ENCODE measurements at regions not wholly inside any gene's neighbourhood (a gene's known extent, or its start where the extent isn't known, plus 50 kb on each side); places are given as distances from the start of the nearest gene placed in this dataset.
"Not testable (repeated sequence)": the region's sequence is repeated elsewhere in the genome, so short reads cannot be mapped to it uniquely, and the experiment has no call there.

DNA sequence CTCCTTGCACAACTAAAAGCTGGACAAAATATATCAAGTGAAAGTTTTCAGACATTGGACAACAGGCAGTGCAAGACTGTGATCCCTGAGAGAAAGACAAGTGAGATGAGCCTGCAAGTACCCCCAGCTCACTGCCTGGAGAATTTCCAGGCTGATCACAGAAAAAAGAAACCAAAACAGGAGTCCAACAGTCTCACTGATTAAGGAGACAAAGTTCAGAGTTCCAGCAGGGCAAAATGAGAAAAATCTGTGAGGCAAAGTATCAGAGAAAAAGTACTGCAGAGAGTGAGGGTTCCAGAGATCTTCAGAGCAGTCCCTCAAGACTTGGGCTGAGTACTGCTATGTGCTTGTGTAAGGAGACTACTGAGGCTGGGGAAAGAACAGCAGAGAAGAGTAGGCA is 56.0 kb upstream of the PRSS3 start:
- Histone ChIP-seq H3K4me3 (ENCODE audit: insufficient read length, low read depth) (no peak overlapping the region), H3K36me3 (ENCODE audit: insufficient read depth, insufficient read length, low read length) (no peaks in the 10 kb centered on the region), H3K27me3 (ENCODE audit: insufficient read depth, insufficient read length) (no peaks in the 10 kb centered on the region), H3K9me3 (ENCODE audit: insufficient read depth, low read length) (no peaks in the 10 kb centered on the region), H3K4me1 (ENCODE audit: insufficient read depth, insufficient read length) (peaks cover 3% of the 10 kb centered on the region), H3K9ac (ENCODE audit: insufficient read length, low read depth) (no peak overlapping the region)
- DNase-seq (ENCODE audit: low read depth, low spot score) = no peak
- TF ChIP-seq YY1 (IDR thresholded peaks at IDR 0.05; ENCODE audit: insufficient read depth, insufficient read length) = no peak
- no peak for TF ChIP-seq SUZ12 (IDR thresholded peaks at IDR 0.05; ENCODE audit: extremely low read depth, insufficient read depth, insufficient read length)
- no peak for TF ChIP-seq ZNF274 (IDR thresholded peaks at IDR 0.05; ENCODE audit: low read depth, low read length)

DNA sequence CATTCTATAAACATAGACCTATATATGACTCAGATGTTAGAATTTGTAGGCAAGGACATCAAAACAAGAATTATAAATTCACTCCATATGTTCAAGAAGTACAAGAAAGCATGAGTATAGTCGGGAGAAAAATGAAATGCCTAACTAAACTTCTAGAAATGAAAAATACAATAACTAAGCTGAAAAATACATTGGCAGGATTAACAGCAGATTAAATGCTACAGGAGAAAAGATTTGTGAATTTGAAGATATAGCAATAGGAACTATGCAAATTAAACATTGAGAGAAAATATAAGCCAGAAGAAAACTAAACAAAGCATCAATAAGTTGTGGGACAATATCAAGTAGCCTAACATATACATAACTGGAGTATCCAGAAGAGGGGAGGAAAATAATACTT is 55.3 kb upstream of the PRSS3 start:
- TF ChIP-seq YY1 (IDR thresholded peaks at IDR 0.05; ENCODE audit: insufficient read depth, insufficient read length) = no peak
- no peak for TF ChIP-seq ZNF274 (IDR thresholded peaks at IDR 0.05; ENCODE audit: low read depth, low read length)
- TF ChIP-seq SUZ12 (IDR thresholded peaks at IDR 0.05; ENCODE audit: extremely low read depth, insufficient read depth, insufficient read length) = no peak
- no peak overlapping the region for H3K4me3 ChIP-seq (ENCODE audit: insufficient read length, low read depth)
- H3K36me3 ChIP-seq (ENCODE audit: insufficient read depth, insufficient read length, low read length) = no peaks in the 10 kb centered on the region
- no peaks in the 10 kb centered on the region for H3K27me3 ChIP-seq (ENCODE audit: insufficient read depth, insufficient read length)
- DNase-seq (ENCODE audit: low read depth, low spot score) = no peak
- no peaks in the 10 kb centered on the region for H3K9me3 ChIP-seq (ENCODE audit: insufficient read depth, low read length)
- peaks cover under 1% of the 10 kb centered on the region for H3K4me1 ChIP-seq (ENCODE audit: insufficient read depth, insufficient read length)
- H3K9ac ChIP-seq (ENCODE audit: insufficient read length, low read depth) = no peak overlapping the region

DNA sequence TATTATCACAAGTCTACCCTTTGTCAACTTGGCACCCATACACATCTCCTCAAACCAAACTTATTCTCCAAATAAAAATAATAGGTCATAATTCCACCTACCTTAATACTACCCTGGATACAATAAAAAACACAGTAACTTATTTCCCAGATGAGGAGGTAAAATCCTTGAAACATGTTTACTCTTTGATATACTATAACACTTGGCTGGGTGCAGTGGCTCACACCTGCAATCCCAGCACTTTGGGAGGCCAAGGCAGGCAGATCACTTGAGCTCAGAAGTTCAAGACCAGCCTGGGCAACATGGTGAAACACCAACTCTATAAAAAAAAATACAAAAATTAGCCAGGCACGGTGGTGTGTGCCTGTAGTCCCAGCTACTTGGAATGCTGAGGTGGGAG is 54.4 kb upstream of the PRSS3 start:
- not testable (repeated sequence) for H3K27me3 ChIP-seq (ENCODE audit: insufficient read depth, insufficient read length); DNase-seq (ENCODE audit: low read depth, low spot score); H3K4me1 ChIP-seq (ENCODE audit: insufficient read depth, insufficient read length); H3K36me3 ChIP-seq (ENCODE audit: insufficient read depth, insufficient read length, low read length); H3K4me3 ChIP-seq (ENCODE audit: insufficient read length, low read depth); H3K9ac ChIP-seq (ENCODE audit: insufficient read length, low read depth); H3K9me3 ChIP-seq (ENCODE audit: insufficient read depth, low read length)

DNA sequence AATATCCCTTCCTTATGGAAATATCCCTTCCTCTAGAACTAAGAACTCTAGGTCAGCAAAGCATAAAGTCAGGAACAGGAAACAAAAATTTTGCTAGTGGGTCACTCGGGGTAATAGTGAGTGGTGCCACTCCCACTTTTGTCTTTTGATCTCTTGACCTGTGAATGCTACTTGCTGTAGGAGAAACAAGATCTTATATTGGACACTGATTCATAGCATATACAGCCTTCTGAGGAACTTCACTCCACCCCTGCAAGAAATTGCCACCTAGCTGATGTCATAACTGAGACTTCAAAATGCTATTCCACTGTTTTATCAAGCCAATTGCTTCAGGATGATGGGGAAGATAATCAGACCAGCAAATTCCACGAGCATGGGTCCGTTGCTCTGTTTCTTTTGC is 53.3 kb upstream of the PRSS3 start:
- no peak for DNase-seq (ENCODE audit: low read depth, low spot score)
- no peaks in the 10 kb centered on the region for H3K9me3 ChIP-seq (ENCODE audit: insufficient read depth, low read length)
- H3K4me3 ChIP-seq (ENCODE audit: insufficient read length, low read depth) = no peak overlapping the region
- H3K36me3 ChIP-seq (ENCODE audit: insufficient read depth, insufficient read length, low read length) = no peaks in the 10 kb centered on the region
- H3K4me1 ChIP-seq (ENCODE audit: insufficient read depth, insufficient read length) = no peaks in the 10 kb centered on the region
- H3K27me3 ChIP-seq (ENCODE audit: insufficient read depth, insufficient read length) = no peaks in the 10 kb centered on the region
- no peak overlapping the region for H3K9ac ChIP-seq (ENCODE audit: insufficient read length, low read depth)
- TF ChIP-seq YY1 (IDR thresholded peaks at IDR 0.05; ENCODE audit: insufficient read depth, insufficient read length) (no peak), SUZ12 (IDR thresholded peaks at IDR 0.05; ENCODE audit: extremely low read depth, insufficient read depth, insufficient read length) (no peak), ZNF274 (IDR thresholded peaks at IDR 0.05; ENCODE audit: low read depth, low read length) (no peak)

DNA sequence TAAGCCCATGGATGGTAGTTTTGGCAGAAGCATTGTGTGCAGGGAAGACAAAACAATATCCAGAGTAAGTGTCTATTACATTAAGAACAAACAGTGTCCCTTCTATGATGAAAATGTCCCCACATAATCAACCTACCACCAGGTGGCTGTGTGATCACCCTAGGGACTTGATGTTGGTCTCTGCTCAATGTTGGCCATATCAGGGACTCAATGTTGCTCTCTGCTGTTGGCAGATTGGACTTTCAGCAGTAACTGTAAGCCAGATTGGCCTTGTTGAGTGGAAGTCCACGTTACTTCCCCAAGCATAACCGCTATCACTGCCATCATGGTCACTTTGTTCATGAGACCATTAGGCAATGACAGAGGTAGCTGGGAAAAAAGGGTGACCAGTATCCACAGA is 52.8 kb upstream of the PRSS3 start:
- H3K9me3 ChIP-seq (ENCODE audit: insufficient read depth, low read length) = no peaks in the 10 kb centered on the region
- H3K36me3 ChIP-seq (ENCODE audit: insufficient read depth, insufficient read length, low read length) = no peaks in the 10 kb centered on the region
- no peak overlapping the region for H3K9ac ChIP-seq (ENCODE audit: insufficient read length, low read depth)
- no peak for TF ChIP-seq SUZ12 (IDR thresholded peaks at IDR 0.05; ENCODE audit: extremely low read depth, insufficient read depth, insufficient read length)
- no peak for TF ChIP-seq YY1 (IDR thresholded peaks at IDR 0.05; ENCODE audit: insufficient read depth, insufficient read length)
- no peak for TF ChIP-seq ZNF274 (IDR thresholded peaks at IDR 0.05; ENCODE audit: low read depth, low read length)
- DNase-seq (ENCODE audit: low read depth, low spot score) = no peak
- no peak overlapping the region for H3K4me3 ChIP-seq (ENCODE audit: insufficient read length, low read depth)
- no peaks in the 10 kb centered on the region for H3K27me3 ChIP-seq (ENCODE audit: insufficient read depth, insufficient read length)
- no peaks in the 10 kb centered on the region for H3K4me1 ChIP-seq (ENCODE audit: insufficient read depth, insufficient read length)

All from NT2/D1 (cell line).